ENCODE measurements at regions not wholly inside any gene's neighbourhood (a gene's known extent, or its start where the extent isn't known, plus 50 kb on each side); places are given as distances from the start of the nearest gene placed in this dataset.

- TF ChIP-seq TAF1 (IDR thresholded peaks at IDR 0.05; ENCODE audit: borderline replicate concordance, low read depth, low read length) (no peak), POLR2AphosphoS5 (IDR thresholded peaks at IDR 0.05; ENCODE audit: low read depth, low read length) (no peak), EZH2phosphoT487 (IDR thresholded peaks at IDR 0.05; ENCODE audit: borderline replicate concordance, low read depth) (no peak), CTCF (IDR thresholded peaks at IDR 0.05) (no peak), RCOR1 (IDR thresholded peaks at IDR 0.05; ENCODE audit: low read length) (no peak), NRF1 (IDR thresholded peaks at IDR 0.05; ENCODE audit: low read depth, low read length) (no peak), USF1 (IDR thresholded peaks at IDR 0.05; ENCODE audit: borderline replicate concordance, low read depth) (no peak)
These were observed 138.2 kb upstream of the ADO start for GRCh38 chr10:62666275-62666674.

Data from SK-N-SH (cell line).